ENCODE measurements at regions not wholly inside any gene's neighbourhood (a gene's known extent, or its start where the extent isn't known, plus 50 kb on each side); places are given as distances from the start of the nearest gene placed in this dataset.

DNA sequence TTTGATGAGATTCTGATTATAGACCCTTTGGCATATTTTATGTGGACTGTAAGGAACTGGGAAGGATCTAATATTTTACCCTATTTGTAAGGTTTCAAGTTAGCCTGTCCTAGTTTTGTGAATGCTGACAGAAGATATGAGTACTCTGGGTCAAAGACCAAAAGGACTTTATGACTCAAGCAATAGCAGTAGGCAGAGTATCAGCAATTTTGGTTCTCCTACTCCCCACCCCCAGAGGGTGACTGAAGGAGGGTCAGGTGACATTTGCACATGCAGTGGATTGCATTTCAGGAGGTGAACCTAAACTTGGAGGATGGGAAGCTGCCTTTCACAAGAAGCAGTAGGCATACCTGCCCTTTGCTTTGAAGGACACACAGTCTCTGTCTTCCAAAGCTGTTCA lies 84.0 kb upstream of the KLF6 start:
- TF ChIP-seq, protein P1, sequence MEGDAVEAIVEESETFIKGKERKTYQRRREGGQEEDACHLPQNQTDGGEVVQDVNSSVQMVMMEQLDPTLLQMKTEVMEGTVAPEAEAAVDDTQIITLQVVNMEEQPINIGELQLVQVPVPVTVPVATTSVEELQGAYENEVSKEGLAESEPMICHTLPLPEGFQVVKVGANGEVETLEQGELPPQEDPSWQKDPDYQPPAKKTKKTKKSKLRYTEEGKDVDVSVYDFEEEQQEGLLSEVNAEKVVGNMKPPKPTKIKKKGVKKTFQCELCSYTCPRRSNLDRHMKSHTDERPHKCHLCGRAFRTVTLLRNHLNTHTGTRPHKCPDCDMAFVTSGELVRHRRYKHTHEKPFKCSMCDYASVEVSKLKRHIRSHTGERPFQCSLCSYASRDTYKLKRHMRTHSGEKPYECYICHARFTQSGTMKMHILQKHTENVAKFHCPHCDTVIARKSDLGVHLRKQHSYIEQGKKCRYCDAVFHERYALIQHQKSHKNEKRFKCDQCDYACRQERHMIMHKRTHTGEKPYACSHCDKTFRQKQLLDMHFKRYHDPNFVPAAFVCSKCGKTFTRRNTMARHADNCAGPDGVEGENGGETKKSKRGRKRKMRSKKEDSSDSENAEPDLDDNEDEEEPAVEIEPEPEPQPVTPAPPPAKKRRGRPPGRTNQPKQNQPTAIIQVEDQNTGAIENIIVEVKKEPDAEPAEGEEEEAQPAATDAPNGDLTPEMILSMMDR (IDR thresholded peaks at IDR 0.05): no peak
- TF ChIP-seq POLR2AphosphoS5 (IDR thresholded peaks at IDR 0.05) (no peak), POLR2A (IDR thresholded peaks at IDR 0.05) (no peak), EP300 (IDR thresholded peaks at IDR 0.05) (no peak)
- Histone ChIP-seq H3K27ac (no peak overlapping the region), H3K9me3 (no peaks in the 10 kb centered on the region), H3K27me3 (no peaks in the 10 kb centered on the region), H3K4me3 (no peak overlapping the region), H3K4me1 (peaks cover 20% of the 10 kb centered on the region), H3K36me3 (no peaks in the 10 kb centered on the region)
- DNase-seq (ENCODE audit: low spot score in 2 of 2): no peak

DNA sequence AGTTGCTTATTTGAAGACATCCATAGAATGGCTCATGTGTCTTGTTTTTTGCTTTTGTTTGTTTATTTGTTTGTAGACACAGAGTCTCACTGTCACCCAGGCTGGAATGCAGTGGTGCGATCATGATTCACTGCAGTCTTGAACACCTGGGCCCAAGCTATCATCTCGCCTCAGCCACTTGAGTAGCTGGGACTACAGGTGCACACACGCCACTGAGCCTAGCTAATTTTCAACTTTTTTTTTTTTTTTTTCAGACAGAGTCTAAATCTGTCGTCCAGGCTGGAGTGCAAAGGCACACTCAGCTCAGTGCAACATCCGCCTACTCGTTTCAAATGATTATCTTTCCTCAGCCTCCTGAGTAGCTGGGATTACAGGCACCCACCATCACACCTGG lies 83.3 kb upstream of the KLF6 start:
- 82% methylated on average over 6 of the region's 6 CpGs for WGBS
- Histone ChIP-seq H3K9me3 (no peaks in the 10 kb centered on the region), H3K4me1 (peaks cover 14% of the 10 kb centered on the region), H3K36me3 (no peaks in the 10 kb centered on the region), H3K27ac (no peak overlapping the region), H3K27me3 (no peaks in the 10 kb centered on the region), H3K4me3 (no peak overlapping the region)
- DNase-seq (ENCODE audit: low spot score in 2 of 2): no peak
- TF ChIP-seq EP300 (IDR thresholded peaks at IDR 0.05): no peak
- no peak for TF ChIP-seq POLR2A (IDR thresholded peaks at IDR 0.05)
- TF ChIP-seq, protein P1 (IDR thresholded peaks at IDR 0.05): no peak
- no peak for TF ChIP-seq POLR2AphosphoS5 (IDR thresholded peaks at IDR 0.05)

DNA sequence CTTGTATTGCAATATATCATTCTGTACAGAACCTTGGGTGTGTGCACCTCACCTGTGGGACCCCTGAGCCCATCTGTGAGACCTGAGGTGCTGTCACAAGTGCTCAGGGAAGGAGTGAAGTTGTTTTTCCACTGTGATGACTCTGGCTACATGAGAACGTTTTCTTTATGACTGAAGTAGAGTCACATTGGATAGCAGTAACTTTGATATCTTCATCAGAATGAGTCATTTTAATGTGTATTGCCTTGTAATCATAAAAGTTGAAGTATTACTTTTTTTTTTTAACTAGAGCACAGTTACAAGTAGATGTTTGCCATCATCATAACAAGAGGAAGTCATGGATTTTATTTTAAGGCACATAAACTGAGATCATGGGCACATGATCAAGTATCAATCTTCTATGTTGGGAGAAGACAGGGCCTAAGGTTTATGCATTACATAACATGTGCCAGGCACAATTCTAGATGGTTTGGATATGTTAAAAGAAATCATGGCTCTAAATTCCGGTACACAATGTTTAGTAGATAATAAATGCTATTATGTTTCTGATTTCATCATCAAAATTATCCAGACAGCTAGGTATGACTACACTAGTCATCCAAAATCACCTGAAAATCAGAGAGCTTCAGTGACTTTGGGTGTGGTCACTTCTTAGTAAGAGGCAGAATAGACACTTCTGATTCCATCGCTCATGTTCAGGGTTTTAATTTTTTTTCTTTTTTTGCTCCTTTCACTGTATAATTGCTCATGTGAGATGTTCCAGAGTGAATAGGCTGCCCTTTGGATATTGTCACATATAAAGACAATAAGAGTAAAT lies 82.7 kb upstream of the KLF6 start:
- H3K27ac ChIP-seq: no peak overlapping the region
- 45% methylated on average over 3 of the region's 3 CpGs for WGBS
- TF ChIP-seq POLR2A (IDR thresholded peaks at IDR 0.05): no peak
- no peak for TF ChIP-seq EP300 (IDR thresholded peaks at IDR 0.05)

DNA sequence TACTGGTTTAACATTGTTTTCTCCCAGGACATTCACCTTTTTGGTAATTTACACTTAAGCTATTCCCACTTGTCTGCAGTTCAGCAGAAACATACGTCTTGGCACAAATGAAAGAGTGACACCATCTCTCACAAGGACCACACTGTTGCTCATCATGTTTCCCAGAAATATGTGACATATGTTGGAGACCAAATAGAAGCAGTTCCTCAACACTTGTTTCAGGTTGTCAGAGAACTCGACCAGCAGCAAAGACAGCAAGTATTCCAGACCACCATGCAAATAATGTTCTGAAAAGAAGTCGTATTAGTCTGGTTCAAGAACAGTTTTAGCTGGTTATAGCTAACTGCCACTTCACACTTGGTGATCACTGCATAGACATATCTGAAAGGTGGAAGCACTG lies 81.3 kb upstream of the KLF6 start:
- WGBS: 74% methylated on average over 3 of the region's 3 CpGs
- no peak for TF ChIP-seq POLR2A (IDR thresholded peaks at IDR 0.05)
- no peak for TF ChIP-seq POLR2AphosphoS5 (IDR thresholded peaks at IDR 0.05)
- TF ChIP-seq, protein P1 (IDR thresholded peaks at IDR 0.05): no peak
- no peak for TF ChIP-seq EP300 (IDR thresholded peaks at IDR 0.05)
- Histone ChIP-seq H3K27ac (no peak overlapping the region), H3K27me3 (no peaks in the 10 kb centered on the region), H3K36me3 (no peaks in the 10 kb centered on the region), H3K9me3 (no peaks in the 10 kb centered on the region), H3K4me3 (no peak overlapping the region), H3K4me1 (peaks cover 8% of the 10 kb centered on the region)
- no peak for DNase-seq (ENCODE audit: low spot score in 2 of 2)

More for the DNA sequence above, 82.7 kb upstream of the KLF6 start:
- no peak overlapping the region for H3K4me3 ChIP-seq
- H3K9me3 ChIP-seq: no peaks in the 10 kb centered on the region
- no peak for DNase-seq (ENCODE audit: low spot score in 2 of 2)
- H3K27me3 ChIP-seq: no peaks in the 10 kb centered on the region
- no peaks in the 10 kb centered on the region for H3K36me3 ChIP-seq
- H3K4me1 ChIP-seq: peaks cover 8% of the 10 kb centered on the region

DNA sequence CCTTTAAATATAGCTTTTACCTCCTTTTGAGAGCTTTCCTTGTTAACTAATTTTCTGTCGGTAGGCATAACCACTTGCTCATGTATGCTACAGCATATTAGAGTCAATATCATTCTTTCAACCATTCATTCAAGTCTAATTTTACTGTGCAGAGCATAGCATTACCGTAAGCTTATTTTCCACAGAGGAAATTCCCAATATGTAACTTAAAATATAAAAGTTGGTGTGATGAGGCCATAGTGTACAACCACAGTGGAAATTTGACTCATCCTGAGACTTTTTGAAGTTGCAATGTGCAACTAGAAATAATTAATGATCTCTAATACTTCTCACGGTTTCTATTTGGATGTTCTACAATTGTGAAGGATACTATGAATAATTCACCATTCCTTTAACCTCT lies 80.6 kb upstream of the KLF6 start:
- Histone ChIP-seq H3K27me3 (no peaks in the 10 kb centered on the region), H3K4me3 (no peak overlapping the region), H3K9me3 (no peaks in the 10 kb centered on the region), H3K36me3 (no peaks in the 10 kb centered on the region), H3K4me1 (peaks cover 8% of the 10 kb centered on the region), H3K27ac (no peak overlapping the region)
- no peak for DNase-seq (ENCODE audit: low spot score in 2 of 2)
- no peak for TF ChIP-seq POLR2AphosphoS5 (IDR thresholded peaks at IDR 0.05)
- no peak for TF ChIP-seq EP300 (IDR thresholded peaks at IDR 0.05)
- TF ChIP-seq, protein P1 (IDR thresholded peaks at IDR 0.05): no peak
- 78% methylated on average over 3 of the region's 3 CpGs for WGBS
